B cell (primary cell): ENCODE measurements at regions not wholly inside any gene's neighbourhood (a gene's known extent, or its start where the extent isn't known, plus 50 kb on each side); places are given as distances from the start of the nearest gene placed in this dataset.

Source experiments
- ATAC-seq: fragments of 200-7000 bp; cut with Tn5 transposase; one replicate; pipeline ENCODE4 v1.10.0; 2021; ENCODE audit warnings: low read depth, mild to moderate bottlenecking, moderate number of reproducible peaks, moderate library complexity
- CTCF ChIA-PET: fragments of 350-600 bp; sonication (Branson Sonifier 250); formaldehyde crosslinking; loops from one replicate; lab custom pipeline; 2021; ENCODE audit warnings: antibody characterized with exemption, inconsistent platforms; lab: Charles Lee
- POLR2A ChIA-PET: fragments of 350-600 bp; sonication (Branson Sonifier 250); formaldehyde crosslinking; loops from one replicate; lab custom pipeline; 2021; ENCODE audit warnings: antibody characterized with exemption; lab: Charles Lee
- DNase-seq: peaks from one replicate; pipeline ENCODE4 v3.0.0; 2013
- H2AFZ ChIP-seq: 2 replicates; pipeline ENCODE4 v1.6.1; 2012; ENCODE audit warnings: mild to moderate bottlenecking, low read depth, low read length; ENCODE audit not compliant: insufficient read depth, poor library complexity, severe bottlenecking
- H3K27ac ChIP-seq, 2 donors: 1 replicate in 1 of 2; 2 replicates in 1 of 2; pipeline ENCODE4 v1.5.1; 2012 to 2013; ENCODE audit warnings: low read length in 2 of 2, mild to moderate bottlenecking in 2 of 2, moderate library complexity in 1 of 2
- H3K27me3 ChIP-seq, 4 experiments: fragments of 200-600 bp in 1 of 4; sonication (generic) in 1 of 4; replicated peaks in 1 of 4; 1 replicate in 2 of 4; 2 replicates in 2 of 4; pipeline versions ENCODE4 v1.6.1 to v1.7.0; 2013 to 2016; ENCODE audit warnings: low read length in 3 of 4, mild to moderate bottlenecking in 2 of 4, mixed read lengths in 1 of 4, moderate library complexity in 1 of 4; ENCODE audit not compliant: insufficient read depth in 4 of 4, control insufficient read depth in 3 of 4; ENCODE audit errors: control extremely low read depth in 1 of 4
- H3K36me3 ChIP-seq, 2 experiments: replicated peaks in 1 of 2; 1 replicate in 1 of 2; 2 replicates in 1 of 2; pipeline versions ENCODE4 v1.6.1 to v1.7.1; 2013; ENCODE audit warnings: low read length in 1 of 2; ENCODE audit not compliant: insufficient read depth in 2 of 2, control insufficient read depth in 1 of 2; ENCODE audit errors: control extremely low read depth in 1 of 2, extremely low read depth in 1 of 2
- H3K4me1 ChIP-seq, 2 donors: fragments of 200-600 bp in 1 of 2; sonication (generic) in 1 of 2; 1 replicate in 1 of 2; 2 replicates in 1 of 2; pipeline versions ENCODE4 v1.5.1 to v1.6.1; 2013 to 2017; ENCODE audit warnings: low read length in 2 of 2; ENCODE audit not compliant: control insufficient read depth in 2 of 2, insufficient read depth in 2 of 2
- H3K4me2 ChIP-seq: replicated peaks from 2 replicates; pipeline ENCODE3; 2012; ENCODE audit warnings: mild to moderate bottlenecking, low read depth, low read length; ENCODE audit not compliant: poor library complexity, severe bottlenecking
- H3K4me3 ChIP-seq, 5 experiments: fragments of 200-600 bp in 1 of 5; sonication (generic) in 1 of 5; 1 replicate in 3 of 5; 2 replicates in 2 of 5; pipeline versions ENCODE4 v1.5.1 to v1.7.0; 2011 to 2016; ENCODE audit warnings: low read length in 4 of 5, mild to moderate bottlenecking in 4 of 5, low read depth in 2 of 5, control low read depth in 1 of 5, moderate library complexity in 1 of 5; ENCODE audit not compliant: insufficient read depth in 1 of 5; ENCODE audit errors: control extremely low read depth in 1 of 5, extremely low read depth in 1 of 5
- H3K79me2 ChIP-seq: fragments of 200-600 bp; sonication (generic); one replicate; pipeline ENCODE4 v1.6.0; 2016; ENCODE audit warnings: low read length; ENCODE audit not compliant: control insufficient read depth, insufficient read depth
- H3K9ac ChIP-seq: fragments of 200-600 bp; sonication (generic); 2 replicates; pipeline ENCODE4 v1.6.1; 2017; ENCODE audit warnings: mild to moderate bottlenecking, low read length, moderate library complexity
- H3K9me3 ChIP-seq, 3 donors: one replicate each; pipeline versions ENCODE4 v1.6.1 to v1.7.1; 2013; ENCODE audit warnings: low read length in 2 of 3; ENCODE audit not compliant: control insufficient read depth in 2 of 3, insufficient read depth in 1 of 3; ENCODE audit errors: control extremely low read depth in 1 of 3
- H4K20me1 ChIP-seq: 2 replicates; pipeline ENCODE4 v1.6.0; 2012; ENCODE audit warnings: mild to moderate bottlenecking, low read length; ENCODE audit not compliant: insufficient read depth, control insufficient read depth, poor library complexity, severe bottlenecking
- H3K27ac Mint-ChIP-seq: one replicate; pipeline ENCODE4 v1.8.0; 2021; ENCODE audit warnings: mixed read lengths
- H3K27me3 Mint-ChIP-seq: one replicate; pipeline ENCODE4 v1.8.0; 2021; ENCODE audit warnings: mixed read lengths
- H3K4me1 Mint-ChIP-seq: one replicate; pipeline ENCODE4 v1.8.0; 2021; ENCODE audit warnings: mixed read lengths
- H3K4me3 Mint-ChIP-seq: one replicate; pipeline ENCODE4 v1.8.0; 2021; ENCODE audit warnings: mixed read lengths
- H3K9me3 Mint-ChIP-seq: one replicate; pipeline ENCODE4 v1.8.0; 2022; ENCODE audit warnings: mixed read lengths; ENCODE audit not compliant: insufficient read depth
- CTCF ChIP-seq: fragments of 200-600 bp; IDR thresholded peaks from one replicate; pipeline ENCODE4 v1.8.0; 2022; ENCODE audit warnings: antibody characterized with exemption, mild to moderate bottlenecking
- EZH2 ChIP-seq: IDR thresholded peaks from 2 replicates; pipeline ENCODE4 v1.6.1; 2012; ENCODE audit warnings: borderline replicate concordance, low read depth, mild to moderate bottlenecking, moderate library complexity, low read length; ENCODE audit not compliant: insufficient read depth, poor library complexity, severe bottlenecking
- WGBS: methylation state at CpG from one replicate; pipeline ENCODE4 v1.1.5; 2013; ENCODE audit warnings: missing lambda C conversion rate; ENCODE audit not compliant: insufficient coverage; 5-methylcytosine and 5-hydroxymethylcytosine counted together
- intact Hi-C: fragments of 100-400 bp; cut with micrococcal nuclease; formaldehyde crosslinking; loops from one replicate; pipeline ENCODE4 v1.10.0; 2022

- ATAC-seq = no peak
- no peak for DNase-seq
- no peaks in the 10 kb centered on the region for H3K36me3 ChIP-seq
- no peak overlapping the region for H2AFZ ChIP-seq
- intact Hi-C loops = no loop called here
- H3K9me3 Mint-ChIP-seq = no peaks in the 10 kb centered on the region
- no peak overlapping the region for H3K4me2 ChIP-seq
- no peaks in the 10 kb centered on the region for H3K27me3 ChIP-seq
- H3K27ac ChIP-seq = no peak overlapping the region
- TF ChIP-seq EZH2 (no peak), CTCF (no peak)
- H3K9me3 ChIP-seq = peaks cover 0 to 13% (median 0%) of the 10 kb centered on the region in 3 donors
- no peaks in the 10 kb centered on the region for H3K27me3 Mint-ChIP-seq
- H3K4me1 ChIP-seq = no peaks in the 10 kb centered on the region
- H3K27ac Mint-ChIP-seq = no peak overlapping the region
- H4K20me1 ChIP-seq = no peaks in the 10 kb centered on the region
- 75% methylated on average over 8 of the region's 16 CpGs for WGBS
- no peak overlapping the region for H3K4me3 Mint-ChIP-seq
- H3K79me2 ChIP-seq = no peaks in the 10 kb centered on the region
- no peak overlapping the region for H3K9ac ChIP-seq
- POLR2A ChIA-PET = no interaction called here
- no peaks in the 10 kb centered on the region for H3K4me1 Mint-ChIP-seq
- no peak overlapping the region for H3K4me3 ChIP-seq
- CTCF ChIA-PET = no interaction called here
These were observed 384.1 kb downstream of the CTTN start for GRCh38 chr11:70782401-70782913.

DNA sequence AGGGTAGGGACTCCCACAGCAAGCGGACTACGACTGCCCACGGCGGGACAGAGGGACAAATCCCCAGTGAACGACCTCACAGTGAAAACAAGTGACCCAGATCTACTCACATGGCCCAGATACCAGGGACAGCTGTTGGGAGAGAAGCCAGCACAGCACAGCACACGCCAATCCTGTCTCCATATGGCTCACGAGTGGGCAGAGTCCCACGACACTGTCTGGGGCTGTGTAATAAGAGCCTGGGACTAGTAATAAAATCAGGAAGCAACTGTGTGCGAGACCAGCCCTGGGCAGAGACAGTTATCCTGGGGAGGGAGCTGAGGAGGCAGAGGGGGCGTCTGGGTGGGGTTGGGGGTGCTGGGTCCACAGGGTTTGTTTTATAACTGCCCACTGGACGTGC lies 385.0 kb downstream of the CTTN start:
- Mint-ChIP-seq H3K27me3 (no peaks in the 10 kb centered on the region), H3K27ac (no peak overlapping the region), H3K9me3 (no peaks in the 10 kb centered on the region), H3K4me1 (no peaks in the 10 kb centered on the region), H3K4me3 (no peak overlapping the region)
- Histone ChIP-seq H3K4me1 (no peaks in the 10 kb centered on the region), H2AFZ (no peak overlapping the region), H3K36me3 (no peaks in the 10 kb centered on the region), H3K4me2 (no peak overlapping the region), H3K79me2 (no peaks in the 10 kb centered on the region), H3K27ac (no peak overlapping the region), H4K20me1 (no peaks in the 10 kb centered on the region), H3K9ac (no peak overlapping the region), H3K9me3 (peaks cover 0 to 15% (median 0%) of the 10 kb centered on the region in 3 donors), H3K27me3 (no peaks in the 10 kb centered on the region), H3K4me3 (no peak overlapping the region)
- intact Hi-C loops = no loop called here
- ChIA-PET CTCF (no interaction called here), POLR2A (no interaction called here)
- DNase-seq (no peak), ATAC-seq (no peak)
- TF ChIP-seq EZH2 (no peak), CTCF (no peak)
- WGBS = 87% methylated on average over 10 of the region's 11 CpGs
